ENCODE measurements at regions not wholly inside any gene's neighbourhood (a gene's known extent, or its start where the extent isn't known, plus 50 kb on each side); places are given as distances from the start of the nearest gene placed in this dataset.

DNA sequence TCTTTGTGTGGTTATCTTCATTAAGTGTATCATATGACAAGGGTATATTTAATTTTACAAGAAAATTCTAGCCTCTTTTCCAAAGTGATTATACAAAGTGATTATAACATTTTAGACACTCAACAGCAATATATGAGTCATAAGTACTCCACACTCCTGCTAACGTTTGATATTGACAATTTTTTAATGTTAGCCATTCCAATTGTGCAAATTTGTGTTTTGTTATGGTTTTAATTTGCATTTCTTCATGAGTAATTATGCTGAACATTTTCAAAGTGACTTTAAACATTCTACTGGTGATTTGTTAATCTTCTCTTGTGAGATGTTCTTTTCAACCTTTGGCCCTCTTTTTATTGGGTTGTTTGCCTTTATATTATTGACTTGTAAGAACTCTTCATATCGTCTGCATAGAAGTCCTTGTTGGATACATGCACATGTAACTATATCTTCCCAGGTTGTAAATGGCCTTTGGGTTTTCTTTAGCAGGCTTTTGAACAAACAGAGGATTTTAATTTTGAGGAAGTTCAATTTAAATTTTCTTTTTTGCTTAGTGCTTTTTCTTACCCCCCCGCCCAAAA, 771.6 kb upstream of the ZNF608 start:
- in situ Hi-C loops (cut with MboI; ENCODE audit: low sequenced_read_pairs): no loop called here

DNA sequence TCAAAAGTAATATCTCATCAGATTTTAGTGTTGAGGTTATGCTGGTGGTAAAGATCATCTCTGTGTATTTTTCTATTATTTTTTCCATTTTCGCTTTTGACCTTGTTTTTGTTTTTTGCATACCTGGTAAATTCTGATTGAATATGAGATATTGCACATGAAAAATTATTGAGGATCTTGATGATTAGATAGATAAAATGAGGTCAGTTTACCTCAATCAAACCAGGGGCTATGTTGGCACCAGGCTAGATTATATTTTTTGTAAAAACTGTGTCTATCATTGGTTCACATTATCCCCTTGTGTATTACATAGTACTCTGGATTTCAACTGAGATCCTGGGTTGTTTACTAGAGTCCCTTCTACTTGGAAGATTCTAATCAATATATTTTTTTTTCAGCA, 774.9 kb upstream of the ZNF608 start:
- in situ Hi-C loops (cut with MboI; ENCODE audit: low sequenced_read_pairs): no loop called here

DNA sequence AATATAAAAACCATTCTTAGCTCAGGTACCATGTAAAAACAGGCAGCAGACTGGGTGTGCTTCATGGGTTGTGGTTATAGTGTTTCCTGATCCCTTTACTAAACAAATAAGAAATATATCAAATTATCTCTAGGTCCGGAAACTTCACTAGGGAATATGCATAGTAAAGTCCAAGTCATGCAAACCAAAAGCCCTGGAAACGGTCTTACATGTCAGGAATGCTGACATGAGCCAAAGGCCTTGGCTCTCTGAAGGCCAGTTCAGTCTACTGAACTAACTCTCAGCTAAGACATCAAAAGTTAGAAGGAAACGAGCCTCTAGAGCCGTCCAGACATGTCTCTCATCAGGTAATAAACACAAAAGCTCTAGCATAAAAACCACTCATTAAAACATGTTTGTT, 778.9 kb upstream of the ZNF608 start:
- in situ Hi-C loops (cut with MboI; ENCODE audit: low sequenced_read_pairs): no loop called here

DNA sequence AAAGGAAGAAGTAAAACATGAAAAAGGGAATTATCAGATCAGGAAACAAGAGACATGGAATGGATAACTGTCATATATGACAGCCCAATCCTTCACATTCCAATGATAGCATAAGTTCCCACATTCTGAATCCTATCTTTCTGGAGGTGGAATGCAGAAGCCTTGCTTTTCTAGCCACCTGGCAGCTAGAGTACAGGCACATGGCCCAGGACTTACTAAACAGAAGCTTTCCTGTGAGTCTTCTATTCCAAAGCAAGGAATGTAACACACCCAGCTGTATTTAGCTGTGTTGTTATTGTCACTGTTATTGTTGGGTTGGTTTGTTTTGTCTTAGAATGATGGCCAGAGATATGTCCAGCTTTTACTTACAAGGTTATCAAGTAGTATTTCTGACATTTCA, 780.5 kb upstream of the ZNF608 start:
- in situ Hi-C loops (cut with MboI; ENCODE audit: low sequenced_read_pairs): no loop called here

DNA sequence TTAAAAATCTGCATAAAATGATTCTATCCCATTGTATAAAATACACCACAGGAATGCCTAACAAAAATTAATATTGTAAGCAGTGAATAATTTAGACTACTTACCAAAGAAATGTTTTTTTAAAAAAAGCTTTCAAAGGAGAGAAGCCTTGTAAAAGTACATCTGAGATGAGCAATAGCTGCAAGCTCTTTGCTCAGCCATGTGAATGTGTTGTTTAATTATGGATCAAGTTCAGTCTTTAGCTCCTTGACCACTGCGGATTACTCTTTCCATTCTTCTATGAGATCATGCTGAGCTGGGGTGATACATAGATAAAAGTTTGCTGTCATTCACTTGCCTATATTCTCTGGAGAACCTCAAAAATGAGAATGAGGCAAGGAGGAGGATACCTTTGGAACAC, 782.4 kb upstream of the ZNF608 start:
- in situ Hi-C loops (cut with MboI; ENCODE audit: low sequenced_read_pairs): no loop called here

DNA sequence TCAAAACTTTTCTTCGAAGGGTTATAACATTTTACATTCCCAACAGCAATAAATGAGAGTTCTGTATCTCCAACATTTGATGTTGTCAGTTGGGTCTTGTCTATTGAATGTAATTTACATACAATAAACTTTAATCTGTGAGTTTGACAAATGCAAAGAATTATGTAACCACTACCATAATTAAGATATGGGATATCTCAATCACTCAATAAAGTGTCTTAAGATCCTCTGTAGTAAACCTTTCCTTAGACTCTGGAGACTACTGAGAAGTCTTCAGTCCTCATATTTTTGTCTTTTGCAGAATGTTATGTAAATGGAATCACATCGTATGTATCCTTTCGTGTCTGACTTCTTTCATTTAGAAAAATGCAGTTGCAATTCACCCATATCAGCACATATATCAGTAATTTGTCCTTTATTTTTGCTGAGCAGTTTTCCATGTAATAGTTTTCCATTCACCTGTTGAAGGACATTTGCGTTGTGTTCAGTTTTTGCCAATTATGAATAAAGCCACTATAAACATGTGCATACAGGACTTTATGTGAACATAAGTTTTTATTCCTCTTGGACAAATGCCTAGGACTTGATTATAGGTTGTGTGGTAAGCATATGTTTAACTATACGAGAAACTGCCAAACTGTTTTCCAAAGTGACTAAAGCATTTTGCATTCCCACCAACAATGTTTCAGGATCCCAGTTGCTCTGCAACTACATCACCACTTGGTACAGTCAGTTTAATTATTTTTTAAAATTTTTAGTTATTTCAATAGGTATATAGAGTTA, 784.6 kb upstream of the ZNF608 start:
- in situ Hi-C loops (cut with MboI; ENCODE audit: low sequenced_read_pairs): no loop called here

DNA sequence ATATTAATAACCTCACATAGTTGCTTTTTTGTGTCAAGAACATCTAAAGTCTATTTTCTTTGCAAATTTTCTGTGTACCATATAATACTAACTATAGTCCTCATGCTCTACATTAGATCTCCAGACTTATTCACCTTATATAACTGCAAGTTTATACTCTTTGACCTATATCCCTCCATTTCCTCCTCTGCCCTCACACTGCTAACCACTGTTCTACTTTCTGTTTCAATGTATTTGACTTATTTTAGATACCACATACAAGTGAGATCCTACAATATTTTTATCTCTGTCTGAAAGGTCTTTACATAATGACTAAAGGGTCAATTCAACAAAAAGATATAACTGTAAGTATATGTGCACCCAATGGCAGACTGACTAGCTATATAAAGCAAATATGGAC, 789.7 kb upstream of the ZNF608 start:
- in situ Hi-C loops (cut with MboI; ENCODE audit: low sequenced_read_pairs): no loop called here

DNA sequence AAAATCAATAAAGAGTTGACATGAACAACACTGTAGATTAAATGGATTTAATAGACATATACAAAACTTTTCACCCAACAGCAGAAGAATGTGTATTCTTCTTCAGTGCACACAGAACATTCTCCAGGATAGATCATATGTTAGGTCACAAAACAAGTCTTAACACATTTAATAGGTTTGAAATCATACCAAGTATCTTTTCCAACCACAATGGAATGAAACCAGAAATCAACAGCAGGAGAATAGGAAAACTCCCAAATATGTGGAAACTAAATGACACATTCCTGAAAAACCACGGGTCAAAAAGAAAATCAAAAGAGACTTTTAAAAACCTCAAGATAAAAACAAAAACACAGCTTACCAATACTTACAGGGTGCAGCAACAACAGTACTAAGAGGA, 790.1 kb upstream of the ZNF608 start:
- in situ Hi-C loops (cut with MboI; ENCODE audit: low sequenced_read_pairs): no loop called here

DNA sequence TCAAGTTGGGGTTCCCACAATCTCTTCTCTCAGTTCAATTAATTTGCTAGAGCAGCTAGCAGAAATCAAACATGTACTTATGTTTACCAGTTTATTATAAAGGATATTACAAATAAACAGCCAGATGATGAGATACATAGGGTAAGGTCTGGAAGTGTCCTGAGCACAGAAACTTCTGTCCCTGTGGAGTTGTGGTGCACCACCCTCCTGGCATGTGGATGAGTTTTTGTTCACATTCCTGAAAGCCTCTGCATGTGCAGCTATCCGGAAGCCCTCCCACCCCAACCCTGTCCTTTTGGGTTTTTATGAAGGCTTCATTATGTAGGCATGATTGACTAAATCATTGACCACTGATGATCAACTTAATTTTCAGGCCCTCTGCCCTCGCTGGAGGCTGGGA, 791.2 kb upstream of the ZNF608 start:
- in situ Hi-C loops (cut with MboI; ENCODE audit: low sequenced_read_pairs): no loop called here

DNA sequence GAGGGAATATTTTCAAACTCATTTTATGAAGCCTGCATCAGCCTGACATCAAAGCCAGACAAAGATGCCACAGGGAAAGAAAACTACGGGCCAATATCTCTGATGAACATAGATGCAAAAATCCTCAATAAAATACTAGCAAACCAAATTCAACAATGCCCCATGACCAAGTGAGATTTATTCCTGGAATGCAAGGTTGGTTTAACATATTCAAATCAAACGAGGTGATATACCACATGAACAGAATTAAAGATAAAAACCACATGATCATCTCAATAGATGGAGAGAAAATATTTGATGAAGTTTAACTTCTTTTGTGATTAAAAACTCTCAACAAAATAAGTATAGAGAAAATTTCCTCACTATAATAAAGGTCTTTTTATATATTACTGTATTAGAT, 792.0 kb upstream of the ZNF608 start:
- in situ Hi-C loops (cut with MboI; ENCODE audit: low sequenced_read_pairs): no loop called here

DNA sequence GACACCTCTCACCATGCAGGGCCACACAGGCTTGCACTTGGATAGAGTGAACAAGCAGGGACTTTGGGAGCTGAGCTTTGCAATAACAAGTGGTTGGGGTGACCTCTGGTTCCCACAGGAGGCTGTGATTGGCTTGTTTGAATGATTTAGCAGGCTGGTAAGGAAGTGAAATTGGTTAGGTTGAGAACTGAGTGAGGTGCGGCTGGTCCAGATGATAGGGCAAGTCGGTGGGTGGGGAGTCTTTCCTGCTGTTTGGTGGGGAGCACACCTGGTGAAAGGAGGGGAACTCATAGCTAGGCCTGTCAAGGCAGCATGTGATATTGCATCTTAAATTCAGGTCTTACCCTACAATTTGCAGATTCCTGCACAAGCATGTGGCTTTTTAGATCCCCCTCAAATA, 794.6 kb upstream of the ZNF608 start:
- in situ Hi-C loops (cut with MboI; ENCODE audit: low sequenced_read_pairs): no loop called here

DNA sequence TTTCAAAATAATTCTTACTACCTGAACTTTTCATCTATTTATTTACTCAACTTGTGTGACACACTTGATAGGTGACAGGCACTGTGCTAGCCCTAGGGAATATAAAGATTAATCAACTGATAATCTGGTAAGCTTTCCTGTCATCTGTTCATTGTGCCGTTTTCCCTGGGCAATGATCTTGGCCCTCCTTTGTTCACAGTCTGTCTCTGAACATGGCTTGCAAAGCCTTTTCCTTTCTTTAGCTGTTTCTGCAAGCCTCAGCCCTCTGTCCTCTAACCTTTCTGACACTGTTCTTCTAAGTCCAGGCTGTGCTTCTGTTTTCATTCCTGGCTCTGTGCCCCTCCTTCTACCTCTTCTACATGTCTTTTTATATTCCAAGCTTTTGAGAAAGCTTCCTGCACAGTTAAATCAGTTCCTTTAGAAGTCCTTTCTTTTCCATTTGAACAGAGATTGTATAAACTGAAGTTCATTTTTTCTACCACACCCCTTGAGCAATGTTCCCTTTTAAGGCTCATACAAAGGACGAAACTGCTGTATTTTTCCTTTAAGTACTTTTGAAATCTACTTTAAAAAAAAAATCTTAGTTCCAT, 803.0 kb upstream of the ZNF608 start:
- in situ Hi-C loops (cut with MboI; ENCODE audit: low sequenced_read_pairs): no loop called here

DNA sequence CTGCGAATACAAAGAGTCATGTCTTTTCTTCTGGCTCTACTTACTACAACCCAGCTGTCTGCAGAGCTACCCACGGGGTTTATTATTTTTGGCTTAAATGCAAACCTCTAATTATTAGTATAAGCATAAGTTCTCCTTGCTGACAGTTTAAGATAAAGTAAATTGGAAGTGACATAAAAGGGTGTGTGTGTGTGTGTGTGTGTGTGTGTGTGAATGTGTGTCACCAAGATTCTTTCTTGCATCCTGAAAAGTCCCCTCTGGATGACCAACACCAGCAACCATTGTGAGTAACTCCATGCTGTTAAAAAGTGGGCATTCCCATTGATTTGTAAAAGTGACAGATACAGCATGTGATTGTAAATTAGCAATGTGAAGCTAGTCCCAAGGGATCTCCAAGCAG, 803.8 kb upstream of the ZNF608 start:
- in situ Hi-C loops (cut with MboI; ENCODE audit: low sequenced_read_pairs): no loop called here

DNA sequence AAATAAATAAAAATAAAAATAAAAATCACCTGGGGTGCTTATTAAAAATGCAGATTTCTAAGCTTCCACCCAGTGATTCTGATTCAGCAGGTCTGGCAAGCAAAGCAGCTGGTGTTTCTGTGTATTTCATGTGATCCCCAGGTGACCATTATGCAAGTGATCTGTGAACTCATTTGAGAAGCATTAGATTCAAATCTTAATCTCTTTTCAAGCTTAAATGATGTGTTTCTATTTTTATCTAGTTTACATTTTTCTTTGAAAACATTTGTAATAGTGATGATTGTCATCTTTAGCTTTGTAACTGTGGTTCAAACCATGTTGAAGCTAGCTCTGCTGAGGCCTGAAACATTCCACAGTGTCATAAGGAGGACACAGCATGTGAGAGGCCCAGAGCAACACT, 804.8 kb upstream of the ZNF608 start:
- in situ Hi-C loops (cut with MboI; ENCODE audit: low sequenced_read_pairs): no loop called here

DNA sequence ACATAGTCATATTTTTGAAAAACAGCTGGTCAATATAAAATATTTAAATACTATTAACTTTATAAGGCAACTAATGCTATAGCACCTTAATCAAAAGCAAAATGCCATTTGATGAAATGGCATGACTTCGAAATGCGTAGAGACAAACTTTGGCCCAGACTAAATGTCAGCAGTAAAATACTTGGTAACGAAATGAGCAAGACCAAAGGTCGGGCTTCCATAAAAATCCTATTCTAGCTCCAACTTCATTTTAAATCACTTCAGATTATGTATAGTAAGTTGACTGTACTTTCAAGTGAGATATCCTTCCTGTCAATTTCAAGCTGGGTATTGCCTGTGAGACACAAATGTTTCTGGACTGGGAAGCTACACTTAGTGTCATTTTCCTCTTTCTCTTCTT, 805.4 kb upstream of the ZNF608 start:
- in situ Hi-C loops (cut with MboI; ENCODE audit: low sequenced_read_pairs): no loop called here

DNA sequence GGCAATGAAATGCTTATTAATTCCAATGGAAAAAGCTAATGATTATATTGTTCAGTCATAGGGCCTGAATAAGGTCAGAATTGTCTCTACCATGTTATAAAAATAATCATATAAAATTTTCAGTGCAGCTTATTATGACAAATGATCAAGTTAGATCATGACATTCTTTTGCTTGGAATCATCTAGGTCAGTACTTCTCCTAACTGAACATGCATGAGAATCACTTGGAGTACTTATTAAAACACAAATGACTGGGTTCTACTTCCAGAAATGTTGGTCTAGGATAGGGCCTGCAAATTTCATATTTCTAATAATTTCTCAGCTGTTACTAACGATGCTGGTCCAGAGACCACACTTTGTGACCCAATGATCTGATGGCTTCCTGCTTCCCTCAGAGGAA, 806.0 kb upstream of the ZNF608 start:
- in situ Hi-C loops (cut with MboI; ENCODE audit: low sequenced_read_pairs): no loop called here

DNA sequence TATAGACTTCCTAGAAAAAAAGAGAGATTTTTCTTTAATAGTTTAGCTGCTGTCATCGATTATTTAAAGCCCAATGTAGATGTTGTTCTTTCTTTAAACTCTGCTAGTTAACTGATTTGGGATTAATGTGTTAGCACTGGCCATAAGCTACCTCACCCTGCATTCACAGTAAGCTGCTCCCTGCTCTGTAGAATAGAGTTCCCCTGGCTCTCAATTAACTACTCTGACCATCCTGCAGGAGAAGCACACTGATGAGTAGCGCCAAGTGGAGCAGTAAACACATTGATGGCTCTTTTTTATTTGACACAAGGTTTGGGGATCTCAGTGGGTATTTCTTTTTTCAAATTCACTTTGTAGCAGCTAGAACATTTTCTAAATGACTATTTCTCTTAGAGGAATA, 807.9 kb upstream of the ZNF608 start:
- in situ Hi-C loops (cut with MboI; ENCODE audit: low sequenced_read_pairs): no loop called here

DNA sequence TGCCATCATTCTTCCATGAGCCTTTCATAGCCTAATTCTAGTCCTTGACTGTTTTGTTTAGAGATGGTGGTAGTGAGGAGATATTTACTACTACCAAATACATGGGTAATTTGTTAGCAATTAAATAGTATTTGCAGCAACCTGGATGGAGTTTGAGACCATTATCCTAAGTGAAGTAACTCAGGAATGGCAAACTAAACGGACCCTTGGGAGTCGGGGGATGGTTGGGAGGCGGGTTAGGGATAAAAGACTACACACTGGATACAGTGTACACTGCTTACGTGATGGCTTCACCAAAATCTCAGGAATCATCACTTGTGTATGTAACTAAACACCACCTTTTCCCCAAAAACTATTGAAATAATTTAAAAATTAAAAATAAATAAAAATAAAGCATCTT, 809.2 kb upstream of the ZNF608 start:
- in situ Hi-C loops (cut with MboI; ENCODE audit: low sequenced_read_pairs): no loop called here

DNA sequence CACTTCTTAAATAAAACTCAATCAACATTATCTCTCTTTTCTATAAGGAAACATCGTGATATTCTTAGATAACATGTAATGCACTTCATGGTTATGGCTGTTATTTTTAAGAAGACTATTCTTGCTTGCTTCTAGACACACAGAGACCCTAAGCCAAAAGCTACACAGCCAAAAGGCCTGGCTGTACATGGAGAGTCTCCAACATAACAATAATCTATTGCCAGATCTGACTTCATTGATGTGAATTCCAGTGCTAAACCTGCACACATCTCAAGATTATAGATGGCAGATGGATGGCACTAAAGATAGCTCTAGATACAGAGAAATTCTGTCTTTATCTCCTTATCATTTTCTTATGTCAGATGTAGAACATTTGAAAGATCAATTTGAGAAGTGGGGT, 811.6 kb upstream of the ZNF608 start:
- in situ Hi-C loops (cut with MboI; ENCODE audit: low sequenced_read_pairs): no loop called here

DNA sequence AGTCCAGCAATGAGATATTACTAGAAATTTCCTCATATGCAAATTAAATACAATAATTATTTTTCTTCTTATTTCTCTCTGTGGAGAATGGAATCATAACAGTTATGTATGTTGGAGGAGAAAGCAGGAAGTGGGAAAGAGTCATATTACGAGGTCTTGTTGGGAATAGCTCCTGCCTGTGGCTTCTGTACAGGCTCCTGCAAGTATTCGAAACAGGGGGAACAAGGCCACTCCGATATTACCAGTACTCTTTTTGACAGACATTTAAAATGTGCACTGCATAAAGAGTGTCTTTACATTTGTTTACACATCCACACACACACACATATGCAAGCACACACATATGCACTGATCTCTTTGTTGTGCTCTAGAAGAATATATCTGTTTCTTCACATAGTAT, 812.0 kb upstream of the ZNF608 start:
- in situ Hi-C loops (cut with MboI; ENCODE audit: low sequenced_read_pairs): no loop called here

DNA sequence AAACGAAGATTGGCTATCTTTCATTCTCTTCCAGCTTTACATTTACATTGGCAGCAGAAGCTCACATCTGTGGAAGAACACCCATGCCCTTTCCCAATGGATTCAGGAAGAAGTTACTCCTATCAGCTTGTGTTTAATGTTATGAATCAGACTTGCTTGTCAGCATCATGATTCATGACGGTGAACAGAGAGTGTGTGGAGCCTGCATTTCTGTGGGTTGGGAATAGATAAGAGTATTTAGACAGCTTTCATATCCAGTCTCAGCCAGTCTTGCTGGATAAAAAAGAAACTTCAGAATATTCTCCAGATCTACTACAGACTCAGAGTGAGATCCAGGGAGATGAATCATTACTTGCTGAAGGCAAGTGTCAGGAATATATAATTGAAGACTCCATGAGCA, 812.9 kb upstream of the ZNF608 start:
- in situ Hi-C loops (cut with MboI; ENCODE audit: low sequenced_read_pairs): no loop called here

DNA sequence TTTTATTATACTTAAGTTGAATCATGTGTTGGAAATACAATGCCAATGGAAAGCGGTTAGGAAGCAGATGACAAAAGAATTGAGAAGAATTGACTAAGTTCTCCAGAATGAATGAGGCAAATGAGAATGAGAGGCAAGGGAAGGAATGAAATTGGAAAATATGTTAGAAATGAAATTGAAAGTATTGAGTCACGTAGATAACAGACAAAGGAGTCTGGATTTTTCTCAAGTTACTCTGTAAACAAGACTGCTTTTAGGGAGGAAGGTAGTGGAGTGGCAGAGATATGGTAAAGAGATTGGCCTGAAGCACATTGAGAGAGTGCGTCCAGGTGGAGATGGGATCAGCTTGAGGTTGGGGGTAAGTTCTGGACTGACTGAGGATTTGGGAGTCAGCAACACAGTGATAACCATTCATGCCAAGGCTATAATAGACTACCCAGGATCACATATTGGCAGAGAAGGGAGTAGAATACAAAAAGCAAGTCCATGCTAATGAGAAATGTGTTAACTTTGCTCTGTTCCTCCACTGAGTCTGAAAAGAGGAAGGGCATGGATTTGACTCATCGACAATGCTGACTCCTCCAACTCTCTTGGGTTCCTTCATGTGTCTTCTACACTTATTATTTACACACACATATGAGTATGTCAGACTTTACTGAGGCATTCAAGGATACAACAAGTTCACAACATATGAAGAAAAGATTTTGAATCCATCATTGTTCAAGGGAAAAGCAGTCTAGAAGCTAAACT, 814.2 kb upstream of the ZNF608 start:
- in situ Hi-C loops (cut with MboI; ENCODE audit: low sequenced_read_pairs): no loop called here
